Liver (tissue), 3 donors: ENCODE measurements at regions not wholly inside any gene's neighbourhood (a gene's known extent, or its start where the extent isn't known, plus 50 kb on each side); places are given as distances from the start of the nearest gene placed in this dataset.

Source experiments
- CTCF ChIP-seq: fragments of 150-350 bp; IDR thresholded peaks from 2 replicates; pipeline ENCODE4 v1.5.1; 2017; ENCODE audit warnings: improper control_type of control experiment, low read depth, low read length; ENCODE audit not compliant: missing input control
- FOXA1 ChIP-seq: IDR thresholded peaks from 2 replicates; pipeline ENCODE4 v1.6.1; 2016; ENCODE audit warnings: antibody characterized with exemption
- FOXA2 ChIP-seq: IDR thresholded peaks from 2 replicates; pipeline ENCODE4 v1.6.1; 2016; ENCODE audit warnings: antibody characterized with exemption
- GABPA ChIP-seq, 2 donors: IDR thresholded peaks in 1 of 2; conservative IDR thresholded peaks in 1 of 2; 2 replicates each; pipeline ENCODE4 v1.6.1; 2016; ENCODE audit warnings: antibody characterized with exemption in 2 of 2, mild to moderate bottlenecking in 1 of 2, moderate library complexity in 1 of 2
- MAX ChIP-seq: IDR thresholded peaks from 2 replicates; pipeline ENCODE4 v1.6.1; 2016; ENCODE audit warnings: antibody characterized with exemption
- NR2F2 ChIP-seq: IDR thresholded peaks from 2 replicates; pipeline ENCODE4 v1.6.1; 2016; ENCODE audit warnings: antibody characterized with exemption
- RAD21 ChIP-seq, 2 donors: IDR thresholded peaks; 2 replicates each; pipeline ENCODE4 v1.6.1; 2016; ENCODE audit warnings: antibody characterized with exemption in 2 of 2, mild to moderate bottlenecking in 2 of 2
- SP1 ChIP-seq: IDR thresholded peaks from 2 replicates; pipeline ENCODE4 v1.6.1; 2018; ENCODE audit warnings: antibody characterized with exemption, mild to moderate bottlenecking
- TAF1 ChIP-seq: conservative IDR thresholded peaks from 2 replicates; pipeline ENCODE4 v1.6.1; 2016; ENCODE audit warnings: antibody characterized with exemption, mild to moderate bottlenecking
- YY1 ChIP-seq: IDR thresholded peaks from 2 replicates; pipeline ENCODE4 v1.6.1; 2016; ENCODE audit warnings: antibody characterized with exemption, mild to moderate bottlenecking
- ZBTB33 ChIP-seq: IDR thresholded peaks from 2 replicates; pipeline ENCODE4 v1.6.1; 2016; ENCODE audit warnings: antibody characterized with exemption
- donor health status: healthy.
- donor health status: healthy.

GRCh38 chr4:117154251-117154650 is 68.9 kb upstream of the TRAM1L1 start:
- TF ChIP-seq CTCF (no peak), TAF1 (no peak), SP1 (no peak), FOXA1 (no peak), FOXA2 (no peak), NR2F2 (no peak), GABPA (IDR thresholded peaks at IDR 0.05 in 1 of 2, conservative IDR thresholded peaks at IDR 0.05 in 1 of 2) (no peak), MAX (no peak), RAD21 (IDR thresholded peaks at IDR 0.05) (no peak), YY1 (no peak), ZBTB33 (no peak)
